Tongue (tissue), 1 donor: ENCODE measurements at regions not wholly inside any gene's neighbourhood (a gene's known extent, or its start where the extent isn't known, plus 50 kb on each side); places are given as distances from the start of the nearest gene placed in this dataset.
A peak's percentile ranks its signal among the peaks of the same experiment; 100 is the strongest.

Experiments
- DNase-seq: peaks from one replicate; pipeline ENCODE4 v3.0.0-alpha.2; 2015

DNA sequence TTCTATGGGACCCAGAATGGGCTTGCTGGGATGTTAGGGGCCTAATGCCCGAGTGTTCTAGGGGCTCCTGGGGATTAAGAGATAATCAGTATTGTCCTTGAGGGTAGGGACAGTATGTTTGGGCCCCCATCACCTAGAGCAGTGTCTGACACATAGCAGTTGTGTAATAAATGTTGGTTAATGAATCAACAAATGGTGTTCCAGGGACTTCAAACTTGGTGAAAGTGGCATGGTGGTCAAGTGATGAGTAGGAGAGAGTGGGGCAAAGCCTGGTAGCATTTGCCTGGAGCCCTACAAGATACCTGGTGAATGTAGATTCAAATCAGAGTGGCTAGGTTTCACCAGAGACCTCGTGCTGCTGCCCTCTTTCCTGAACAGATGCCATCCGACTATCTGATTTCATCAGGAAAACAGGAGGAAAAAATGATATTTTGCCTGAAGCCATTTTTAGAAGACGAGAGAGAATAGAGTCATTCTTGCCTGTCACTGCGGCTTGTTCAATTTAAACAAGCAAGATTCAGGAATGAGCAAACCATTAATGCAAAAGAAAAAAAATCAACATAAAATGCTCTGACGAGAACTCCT, 117.3 kb downstream of the RPL22L1 start:
- no peak for DNase-seq

DNA sequence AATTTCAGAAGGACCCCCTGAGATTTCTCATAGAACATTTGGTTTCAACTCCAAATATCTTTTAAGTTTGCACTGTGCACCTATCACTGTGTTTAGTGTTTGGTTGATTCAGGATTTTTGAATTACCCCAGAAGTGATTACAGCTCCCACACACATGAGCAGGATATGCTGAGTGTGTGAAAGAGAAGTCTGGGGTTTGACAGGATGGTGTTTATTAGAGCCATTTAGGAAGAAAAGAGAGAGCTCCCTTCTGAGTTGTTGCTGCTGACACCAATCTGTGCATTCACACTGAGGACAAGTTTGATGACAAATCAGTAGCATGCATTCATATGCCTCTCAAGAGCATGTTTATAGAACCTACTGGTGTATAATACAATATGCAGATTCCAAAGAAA, 118.1 kb downstream of the RPL22L1 start:
- DNase-seq = no peak

DNA sequence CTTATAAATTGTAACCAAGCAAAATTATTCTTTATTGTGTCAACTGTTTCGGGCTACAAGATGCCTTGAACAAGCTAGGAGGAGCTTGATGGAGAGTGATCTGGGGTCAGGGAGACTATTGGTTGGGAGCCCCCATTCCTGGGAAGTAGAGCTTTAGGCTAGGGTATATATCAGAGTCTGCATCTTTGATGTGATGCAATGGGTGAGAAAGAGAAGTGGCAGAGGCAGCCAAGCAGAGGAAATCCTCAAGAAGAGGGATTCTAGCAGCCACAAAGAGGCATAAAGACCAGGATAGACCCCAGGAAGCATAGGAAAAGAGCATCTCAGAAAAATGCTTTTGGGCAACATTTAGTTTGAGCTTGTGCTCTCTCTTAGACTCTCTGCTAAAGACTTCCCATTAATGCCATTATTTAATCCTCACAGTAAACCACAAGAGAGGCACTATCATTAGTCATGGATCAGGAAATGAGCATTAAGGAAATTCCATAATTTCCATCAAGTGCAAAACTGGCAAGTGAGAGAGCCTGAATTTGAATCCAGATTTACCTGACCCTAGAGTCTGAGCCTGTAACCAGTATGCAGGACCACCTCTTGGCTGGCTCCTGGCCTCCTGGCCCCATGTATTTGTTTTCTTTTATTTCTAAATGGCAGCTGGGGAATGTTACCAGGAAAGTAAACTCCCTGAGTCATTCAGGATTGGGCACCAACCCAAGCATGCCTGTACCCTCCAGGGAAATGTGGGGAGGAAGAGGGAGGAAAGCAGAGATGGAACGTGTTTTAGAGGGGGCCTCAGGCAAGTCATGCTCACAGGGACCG, 118.7 kb downstream of the RPL22L1 start:
- peak; percentile 34 for DNase-seq

DNA sequence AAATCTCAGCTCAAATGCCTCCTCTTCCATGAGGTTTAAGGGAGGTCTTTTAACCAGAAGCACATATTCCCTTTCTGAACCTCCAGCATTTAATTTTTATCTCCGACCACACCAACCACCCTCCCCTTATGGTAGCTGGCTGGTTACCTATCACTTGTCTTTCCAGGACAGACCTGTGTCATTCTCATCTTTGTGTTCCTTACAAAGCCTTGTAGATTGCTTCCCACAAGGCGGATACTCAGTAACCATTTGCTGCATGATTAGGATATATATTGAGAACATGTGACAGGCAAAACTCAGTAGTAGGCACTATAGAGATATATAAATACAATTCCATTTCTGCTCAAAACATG, 119.5 kb downstream of the RPL22L1 start:
- no peak for DNase-seq

DNA sequence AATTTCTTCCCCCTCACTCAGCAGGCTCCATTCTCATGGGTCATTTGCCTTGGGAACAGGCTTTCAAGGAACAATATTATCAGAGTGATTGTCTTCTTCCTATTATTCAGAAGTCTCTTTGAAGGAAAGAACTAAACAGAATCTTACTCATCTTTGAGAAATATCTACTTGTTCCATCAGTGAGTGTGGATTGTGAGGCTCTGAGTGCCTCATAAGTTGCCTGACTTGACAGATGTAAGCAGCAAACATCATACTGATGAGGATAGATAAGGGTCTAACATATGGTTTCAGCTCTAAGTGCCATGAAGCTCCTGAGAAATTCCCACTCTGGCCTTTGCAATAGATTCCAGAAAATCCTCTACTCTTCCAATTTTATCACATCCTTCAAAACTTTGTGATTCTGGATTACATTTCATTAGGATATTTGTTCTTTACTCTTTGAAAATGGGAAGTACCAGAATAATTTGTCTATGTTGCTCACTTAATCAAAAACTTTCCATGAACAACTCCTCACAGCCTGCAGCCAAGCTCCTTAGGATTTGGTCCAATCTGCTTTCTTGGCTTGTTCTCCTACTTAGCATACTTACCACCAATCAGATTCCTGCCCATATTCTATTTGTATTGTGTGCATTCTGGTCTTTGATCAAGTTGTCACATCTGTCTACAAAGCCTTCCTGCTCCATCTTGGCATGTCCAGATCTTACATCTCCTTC, 120.1 kb downstream of the RPL22L1 start:
- DNase-seq = no peak

GRCh38 chr3:170749185-170749584, 120.8 kb downstream of the RPL22L1 start:
- DNase-seq = no peak

GRCh38 chr3:170746175-170746942, 123.6 kb downstream of the RPL22L1 start:
- no peak for DNase-seq

- DNase-seq = no peak
Measured at GRCh38 chr3:170745211-170745718, 124.7 kb downstream of the RPL22L1 start.

DNA sequence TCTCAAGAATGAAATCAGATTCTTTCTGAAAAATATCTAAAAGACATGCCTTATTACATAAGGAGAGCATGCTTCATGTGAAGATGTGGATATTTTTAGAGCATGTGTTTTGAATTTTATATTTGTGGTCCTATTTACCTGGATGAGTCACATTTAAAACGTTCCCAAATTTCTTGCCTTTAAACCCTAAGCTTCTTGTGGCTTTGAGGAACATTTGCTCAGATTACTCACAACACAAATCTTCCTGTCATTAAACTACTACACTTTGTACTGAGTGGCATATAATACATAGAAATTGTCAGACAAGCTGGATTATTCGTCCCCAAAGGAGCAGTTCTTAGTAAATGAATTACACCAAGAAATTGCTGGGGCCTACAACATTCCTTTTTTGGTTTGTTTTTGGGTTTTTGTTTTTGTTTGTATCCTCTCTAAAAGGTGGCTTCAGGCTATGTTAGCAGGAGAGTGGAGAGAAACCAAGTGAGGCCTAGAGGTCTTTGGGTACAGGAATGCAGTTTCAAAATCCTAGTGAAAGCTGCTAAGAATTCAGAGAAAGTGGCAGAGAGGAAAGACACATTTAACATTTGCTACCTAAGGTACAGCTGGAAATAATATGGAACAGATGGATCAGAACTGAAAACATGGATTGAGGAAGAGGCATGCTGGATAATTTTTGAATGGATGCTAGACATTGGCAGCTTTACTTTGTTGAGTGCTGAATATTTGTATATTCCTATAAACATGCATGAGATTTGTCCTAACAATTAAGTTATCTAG, 128.1 kb downstream of the RPL22L1 start:
- no peak for DNase-seq

- peak; percentile 30 for DNase-seq
Measured at GRCh38 chr3:170740726-170741591, 129.0 kb downstream of the RPL22L1 start.

- DNase-seq = no peak
Measured at GRCh38 chr3:170740285-170740684, 129.7 kb downstream of the RPL22L1 start.

DNA sequence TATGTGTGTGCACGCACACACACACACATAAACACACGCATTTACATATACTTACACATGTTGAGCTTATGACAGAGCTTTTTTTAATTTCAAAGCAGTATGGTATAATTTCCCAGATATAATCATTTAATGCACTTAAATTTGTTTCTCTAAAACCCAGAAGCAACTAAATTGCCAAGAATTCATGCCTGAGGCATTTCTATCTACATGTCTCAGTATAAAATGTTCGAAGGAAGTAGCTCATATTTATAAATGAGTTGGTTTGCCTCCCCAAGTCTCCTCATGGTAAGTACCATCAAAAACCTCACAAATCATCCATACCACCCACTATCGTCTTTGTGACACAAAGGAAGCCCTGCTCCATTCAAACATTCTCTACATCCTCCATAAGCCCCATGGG, 130.6 kb downstream of the RPL22L1 start:
- DNase-seq = no peak

GRCh38 chr3:170738766-170739165, 131.2 kb downstream of the RPL22L1 start:
- DNase-seq = no peak

DNA sequence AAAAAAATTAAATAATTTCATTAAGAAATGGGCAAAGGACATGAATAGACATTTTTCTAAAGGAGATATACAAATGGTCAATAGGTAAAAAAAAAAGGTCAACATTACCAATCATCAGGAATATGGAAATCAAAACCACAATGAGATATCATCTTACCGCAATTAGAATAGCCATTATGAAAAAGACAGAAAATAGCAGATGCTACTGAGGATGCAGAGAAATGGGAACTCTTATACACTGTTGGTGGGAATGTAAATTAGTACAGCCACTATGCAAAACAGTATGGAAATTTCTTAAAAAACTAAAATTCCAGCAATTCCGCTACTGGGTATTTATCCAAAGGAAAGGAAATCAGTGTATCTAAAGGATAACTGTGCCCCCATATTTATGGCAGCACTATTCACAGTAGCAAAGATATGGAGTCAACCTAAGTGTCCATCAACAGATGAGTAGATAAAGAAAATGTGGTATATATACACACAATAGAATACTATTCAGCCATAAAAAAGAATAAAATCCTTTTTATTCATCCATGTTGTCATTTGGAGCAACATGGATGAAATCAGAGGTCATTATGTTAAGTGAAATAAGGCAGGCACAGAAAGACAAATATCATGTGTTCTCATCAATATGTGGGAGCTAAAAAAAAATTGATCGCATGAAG, 132.4 kb downstream of the RPL22L1 start:
- no peak for DNase-seq

DNA sequence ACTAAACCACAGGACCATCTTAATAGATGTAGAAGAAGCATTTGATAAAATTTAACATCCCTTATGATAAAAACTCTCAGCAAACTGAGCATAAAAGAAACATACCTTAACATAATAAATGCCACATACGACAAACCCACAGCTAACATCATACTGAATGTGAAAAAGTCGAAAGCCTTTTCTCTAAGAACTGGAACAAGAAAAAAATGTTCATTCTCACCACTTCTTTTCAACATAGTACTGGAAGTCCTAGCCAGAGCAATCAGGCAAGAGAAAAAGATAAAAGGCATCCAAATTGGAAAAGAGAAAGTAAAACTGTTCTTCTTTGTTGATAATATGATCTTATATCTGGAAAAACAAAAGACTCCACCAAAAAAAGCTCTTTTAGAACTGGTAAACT, 134.2 kb downstream of the RPL22L1 start:
- no peak for DNase-seq

- no peak for DNase-seq
Measured at GRCh38 chr3:170734735-170735065, 135.3 kb downstream of the RPL22L1 start.

GRCh38 chr3:170734043-170734734, 135.8 kb downstream of the RPL22L1 start:
- DNase-seq = no peak

GRCh38 chr3:170732660-170733245, 137.2 kb downstream of the RPL22L1 start:
- DNase-seq = no peak

DNA sequence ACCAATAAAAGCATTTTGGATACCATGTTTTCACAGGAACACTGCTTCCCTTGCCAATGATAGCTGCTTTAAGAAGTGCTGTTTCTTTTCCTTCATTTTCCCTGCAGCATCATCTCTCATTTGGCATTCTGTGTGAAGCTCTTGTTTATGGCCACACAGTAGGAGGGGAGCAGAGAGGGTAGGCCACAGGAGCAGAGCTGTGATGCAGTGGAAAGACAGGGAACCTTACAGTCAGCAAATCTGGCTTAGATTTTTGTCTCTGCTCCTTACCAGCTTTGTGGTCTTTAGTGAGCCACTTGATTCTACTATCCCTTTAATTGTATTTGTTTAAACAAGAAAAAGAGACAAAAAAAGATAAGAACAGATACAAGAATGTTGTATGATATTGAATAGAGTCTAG, 138.7 kb downstream of the RPL22L1 start:
- no peak for DNase-seq
